ENCODE measurements at regions not wholly inside any gene's neighbourhood (a gene's known extent, or its start where the extent isn't known, plus 50 kb on each side); places are given as distances from the start of the nearest gene placed in this dataset.

DNA sequence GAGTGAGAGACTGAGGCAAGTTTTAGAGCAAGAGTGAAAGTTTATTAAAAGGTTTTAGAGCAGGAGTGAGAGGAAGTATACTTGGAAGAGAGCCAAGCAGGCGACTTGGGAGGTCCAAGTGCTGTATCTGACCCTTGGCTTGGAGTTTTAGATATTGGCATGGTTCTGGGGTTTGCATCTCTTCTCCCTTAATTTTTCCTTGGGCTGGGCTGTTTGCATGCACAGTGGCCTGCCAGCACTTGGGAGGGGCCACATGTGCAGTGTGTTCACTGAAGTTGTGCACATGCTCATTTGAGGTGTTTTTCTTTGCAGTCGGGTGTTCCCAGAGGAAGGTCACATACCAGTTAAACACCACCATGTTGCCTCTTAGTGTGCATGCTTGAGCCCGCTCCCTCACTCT, 464.1 kb downstream of the DMRT2 start:
- H3K4me2 ChIP-seq (ENCODE audit: low read length): no peak overlapping the region
- no peak overlapping the region for H3K9ac ChIP-seq (ENCODE audit: low read length)
- no peak overlapping the region for H2AFZ ChIP-seq (ENCODE audit: low read depth, low read length)
- H3K27me3 ChIP-seq (ENCODE audit: insufficient read depth, low read depth, low read length): no peaks in the 10 kb centered on the region
- H3F3A ChIP-seq (ENCODE audit: insufficient read depth, low read length, poor library complexity, severe bottlenecking): no peaks in the 10 kb centered on the region
- no peaks in the 10 kb centered on the region for H3K36me3 ChIP-seq (ENCODE audit: insufficient read depth, low read length)
- TF ChIP-seq MXI1 (conservative IDR thresholded peaks at IDR 0.05; ENCODE audit: poor library complexity, severe bottlenecking): no peak
- no peak overlapping the region for H3K27ac ChIP-seq (ENCODE audit: low read length)
- no peak overlapping the region for H3K4me3 ChIP-seq (ENCODE audit: low read length)
- peaks cover 4% of the 10 kb centered on the region for H3K9me3 ChIP-seq (ENCODE audit: low read length)
- no peaks in the 10 kb centered on the region for H3K9me2 ChIP-seq (ENCODE audit: insufficient read depth, low read length)
- no peaks in the 10 kb centered on the region for H3K79me2 ChIP-seq (replicated peaks; ENCODE audit: insufficient read depth, low read length)
- no peaks in the 10 kb centered on the region for H4K20me1 ChIP-seq (ENCODE audit: insufficient read depth)

DNA sequence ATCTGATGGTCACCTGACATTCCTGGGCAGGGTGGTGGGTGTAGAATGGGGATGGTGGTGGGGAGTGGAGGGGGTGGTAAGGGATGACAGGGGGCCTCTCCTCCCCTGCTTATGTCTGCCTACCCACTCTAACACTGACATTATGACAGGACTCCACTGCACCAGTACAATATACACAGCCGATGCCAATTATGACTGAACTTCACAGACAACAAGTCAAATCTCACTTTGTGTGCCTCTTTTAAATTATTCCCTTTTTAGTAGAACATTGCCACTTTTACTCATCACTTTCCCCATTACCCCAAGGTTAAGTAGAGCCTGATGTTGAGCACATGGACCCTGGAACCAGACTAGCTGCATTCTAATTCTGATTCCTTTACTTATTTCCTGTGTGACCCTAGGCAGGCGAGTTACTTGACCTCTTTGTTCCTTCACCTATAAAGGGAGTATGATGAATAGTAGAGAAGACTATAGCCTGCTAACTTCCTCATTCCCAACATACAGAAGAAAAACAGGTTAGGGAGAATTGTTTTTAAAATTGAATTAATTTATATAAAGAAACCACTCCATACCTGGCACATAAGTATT, 464.7 kb downstream of the DMRT2 start:
- H3K9ac ChIP-seq (ENCODE audit: low read length): no peak overlapping the region
- no peak for TF ChIP-seq RAD21 (conservative IDR thresholded peaks at IDR 0.05)
- TF ChIP-seq, protein P1, sequence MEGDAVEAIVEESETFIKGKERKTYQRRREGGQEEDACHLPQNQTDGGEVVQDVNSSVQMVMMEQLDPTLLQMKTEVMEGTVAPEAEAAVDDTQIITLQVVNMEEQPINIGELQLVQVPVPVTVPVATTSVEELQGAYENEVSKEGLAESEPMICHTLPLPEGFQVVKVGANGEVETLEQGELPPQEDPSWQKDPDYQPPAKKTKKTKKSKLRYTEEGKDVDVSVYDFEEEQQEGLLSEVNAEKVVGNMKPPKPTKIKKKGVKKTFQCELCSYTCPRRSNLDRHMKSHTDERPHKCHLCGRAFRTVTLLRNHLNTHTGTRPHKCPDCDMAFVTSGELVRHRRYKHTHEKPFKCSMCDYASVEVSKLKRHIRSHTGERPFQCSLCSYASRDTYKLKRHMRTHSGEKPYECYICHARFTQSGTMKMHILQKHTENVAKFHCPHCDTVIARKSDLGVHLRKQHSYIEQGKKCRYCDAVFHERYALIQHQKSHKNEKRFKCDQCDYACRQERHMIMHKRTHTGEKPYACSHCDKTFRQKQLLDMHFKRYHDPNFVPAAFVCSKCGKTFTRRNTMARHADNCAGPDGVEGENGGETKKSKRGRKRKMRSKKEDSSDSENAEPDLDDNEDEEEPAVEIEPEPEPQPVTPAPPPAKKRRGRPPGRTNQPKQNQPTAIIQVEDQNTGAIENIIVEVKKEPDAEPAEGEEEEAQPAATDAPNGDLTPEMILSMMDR (IDR thresholded peaks at IDR 0.05; ENCODE audit: poor library complexity, severe bottlenecking): no peak
- TF ChIP-seq, protein P2, sequence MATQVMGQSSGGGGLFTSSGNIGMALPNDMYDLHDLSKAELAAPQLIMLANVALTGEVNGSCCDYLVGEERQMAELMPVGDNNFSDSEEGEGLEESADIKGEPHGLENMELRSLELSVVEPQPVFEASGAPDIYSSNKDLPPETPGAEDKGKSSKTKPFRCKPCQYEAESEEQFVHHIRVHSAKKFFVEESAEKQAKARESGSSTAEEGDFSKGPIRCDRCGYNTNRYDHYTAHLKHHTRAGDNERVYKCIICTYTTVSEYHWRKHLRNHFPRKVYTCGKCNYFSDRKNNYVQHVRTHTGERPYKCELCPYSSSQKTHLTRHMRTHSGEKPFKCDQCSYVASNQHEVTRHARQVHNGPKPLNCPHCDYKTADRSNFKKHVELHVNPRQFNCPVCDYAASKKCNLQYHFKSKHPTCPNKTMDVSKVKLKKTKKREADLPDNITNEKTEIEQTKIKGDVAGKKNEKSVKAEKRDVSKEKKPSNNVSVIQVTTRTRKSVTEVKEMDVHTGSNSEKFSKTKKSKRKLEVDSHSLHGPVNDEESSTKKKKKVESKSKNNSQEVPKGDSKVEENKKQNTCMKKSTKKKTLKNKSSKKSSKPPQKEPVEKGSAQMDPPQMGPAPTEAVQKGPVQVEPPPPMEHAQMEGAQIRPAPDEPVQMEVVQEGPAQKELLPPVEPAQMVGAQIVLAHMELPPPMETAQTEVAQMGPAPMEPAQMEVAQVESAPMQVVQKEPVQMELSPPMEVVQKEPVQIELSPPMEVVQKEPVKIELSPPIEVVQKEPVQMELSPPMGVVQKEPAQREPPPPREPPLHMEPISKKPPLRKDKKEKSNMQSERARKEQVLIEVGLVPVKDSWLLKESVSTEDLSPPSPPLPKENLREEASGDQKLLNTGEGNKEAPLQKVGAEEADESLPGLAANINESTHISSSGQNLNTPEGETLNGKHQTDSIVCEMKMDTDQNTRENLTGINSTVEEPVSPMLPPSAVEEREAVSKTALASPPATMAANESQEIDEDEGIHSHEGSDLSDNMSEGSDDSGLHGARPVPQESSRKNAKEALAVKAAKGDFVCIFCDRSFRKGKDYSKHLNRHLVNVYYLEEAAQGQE (IDR thresholded peaks at IDR 0.05; ENCODE audit: borderline replicate concordance): no peak
- no peak for TF ChIP-seq MXI1 (conservative IDR thresholded peaks at IDR 0.05; ENCODE audit: poor library complexity, severe bottlenecking)
- TF ChIP-seq POLR2AphosphoS5 (IDR thresholded peaks at IDR 0.05): no peak
- no peak for TF ChIP-seq TAF1 (IDR thresholded peaks at IDR 0.05; ENCODE audit: low read depth)
- no peak for TF ChIP-seq EZH2 (IDR thresholded peaks at IDR 0.05; ENCODE audit: borderline replicate concordance, insufficient read depth, low read length, poor library complexity, severe bottlenecking)
- TF ChIP-seq SMC3 (conservative IDR thresholded peaks at IDR 0.05; ENCODE audit: poor library complexity): no peak
- no peak for TF ChIP-seq EP300 (conservative IDR thresholded peaks at IDR 0.05; ENCODE audit: poor library complexity, severe bottlenecking)

More for the DNA sequence above, 464.7 kb downstream of the DMRT2 start:
- no peak overlapping the region for H2AFZ ChIP-seq (ENCODE audit: low read depth, low read length)
- H4K20me1 ChIP-seq (ENCODE audit: insufficient read depth): no peaks in the 10 kb centered on the region
- no peak overlapping the region for H3K4me3 ChIP-seq (ENCODE audit: low read length)
- peaks cover 4% of the 10 kb centered on the region for H3K9me3 ChIP-seq (ENCODE audit: low read length)
- no peaks in the 10 kb centered on the region for H3K79me2 ChIP-seq (replicated peaks; ENCODE audit: insufficient read depth, low read length)
- no peak overlapping the region for H3K27ac ChIP-seq (ENCODE audit: low read length)
- no peak overlapping the region for H3K4me2 ChIP-seq (ENCODE audit: low read length)
- H3K36me3 ChIP-seq (ENCODE audit: insufficient read depth, low read length): no peaks in the 10 kb centered on the region
- H3F3A ChIP-seq (ENCODE audit: insufficient read depth, low read length, poor library complexity, severe bottlenecking): no peaks in the 10 kb centered on the region
- no peaks in the 10 kb centered on the region for H3K27me3 ChIP-seq (ENCODE audit: insufficient read depth, low read depth, low read length)
- H3K9me2 ChIP-seq (ENCODE audit: insufficient read depth, low read length): no peaks in the 10 kb centered on the region

Measured in neural cell (in vitro differentiated cells).